ENCODE measurements at regions not wholly inside any gene's neighbourhood (a gene's known extent, or its start where the extent isn't known, plus 50 kb on each side); places are given as distances from the start of the nearest gene placed in this dataset.

DNA sequence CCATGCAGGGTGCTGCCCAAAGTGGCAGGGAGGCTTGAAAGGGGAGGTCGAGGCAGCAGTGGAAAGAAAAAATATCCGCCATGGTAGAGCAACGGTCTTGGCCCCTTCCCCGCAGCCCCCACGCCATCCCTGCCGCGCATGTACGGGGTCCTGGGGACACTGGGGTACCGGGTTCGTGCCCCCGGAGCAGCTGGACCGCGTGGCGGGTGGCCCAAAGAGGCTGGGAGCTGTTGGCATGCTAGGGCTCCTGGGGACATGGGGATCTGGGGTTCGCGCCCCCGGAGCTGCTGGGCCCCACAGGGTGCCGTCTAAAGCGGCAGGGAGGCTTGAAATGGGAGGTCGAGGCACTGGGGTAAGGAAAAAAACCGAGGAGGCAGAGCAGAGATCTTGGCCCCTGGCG is 316.5 kb downstream of the ALG10 start:
- DNase-seq (ENCODE audit: low read depth, low spot score) (no peak), FAIRE-seq (no peak)
- dilution Hi-C loops (cut with MboI; ENCODE audit: extremely low pct_ligation_motif_present, low sequenced_read_pairs) (no loop called here), intact Hi-C loops (cut with micrococcal nuclease) (no loop called here)
- Histone ChIP-seq H3K4me3 (replicated peaks in 1 of 3; ENCODE audit: insufficient read depth in 1 of 3, low read depth in 1 of 3, low read length in 3 of 3) (no peak overlapping the region), H2AFZ (ENCODE audit: low read depth, low read length) (no peak overlapping the region), H3K27me3 (ENCODE audit: control insufficient read depth in 2 of 2, insufficient read depth in 2 of 2, low read length in 2 of 2) (no peaks in the 10 kb centered on the region), H3K36me3 (ENCODE audit: control insufficient read depth in 2 of 2, extremely low read depth in 1 of 2, insufficient read depth in 2 of 2, low read length in 2 of 2) (no peaks in the 10 kb centered on the region), H3K79me2 (ENCODE audit: control insufficient read depth, insufficient read depth, low read length) (no peaks in the 10 kb centered on the region), H4K20me1 (replicated peaks; ENCODE audit: control insufficient read depth, extremely low read depth, insufficient read depth, low read length) (no peaks in the 10 kb centered on the region), H3K4me2 (ENCODE audit: insufficient read depth, low read length) (no peak overlapping the region), H3K9me1 (replicated peaks; ENCODE audit: control insufficient read depth, extremely low read depth, insufficient read depth, low read length) (no peaks in the 10 kb centered on the region), H3K27ac (ENCODE audit: insufficient read depth, low read depth, low read length) (no peak overlapping the region), H3K9ac (replicated peaks; ENCODE audit: extremely low read depth, insufficient read depth, low read length) (no peak overlapping the region), H3K9me3 (replicated peaks; ENCODE audit: control insufficient read depth, insufficient read depth, low read length) (peaks cover 3% of the 10 kb centered on the region), H3K4me1 (ENCODE audit: control insufficient read depth, extremely low read depth, insufficient read depth, low read length) (no peaks in the 10 kb centered on the region)
- ChIA-PET CTCF (no interaction called here), POLR2A (no interaction called here)
- TF ChIP-seq JUN (IDR thresholded peaks at IDR 0.05; ENCODE audit: borderline replicate concordance, insufficient read depth, insufficient read length, low read depth) (no peak), EZH2 (IDR thresholded peaks at IDR 0.05; ENCODE audit: borderline replicate concordance, low read depth, low read length, severe bottlenecking) (no peak), FOS (IDR thresholded peaks at IDR 0.05; ENCODE audit: borderline replicate concordance, insufficient read depth, low read length) (no peak), GATA2 (IDR thresholded peaks at IDR 0.05; ENCODE audit: insufficient read depth, insufficient read length, low read depth, low read length) (no peak), POLR2AphosphoS5 (IDR thresholded peaks at IDR 0.05; ENCODE audit: insufficient read depth, low read depth, low read length) (no peak), POLR2A (IDR thresholded peaks at IDR 0.05; ENCODE audit: low read depth, low read length) (no peak), MYC (IDR thresholded peaks at IDR 0.05; ENCODE audit: low read depth, low read length) (no peak)
- TF ChIP-seq, protein P1, sequence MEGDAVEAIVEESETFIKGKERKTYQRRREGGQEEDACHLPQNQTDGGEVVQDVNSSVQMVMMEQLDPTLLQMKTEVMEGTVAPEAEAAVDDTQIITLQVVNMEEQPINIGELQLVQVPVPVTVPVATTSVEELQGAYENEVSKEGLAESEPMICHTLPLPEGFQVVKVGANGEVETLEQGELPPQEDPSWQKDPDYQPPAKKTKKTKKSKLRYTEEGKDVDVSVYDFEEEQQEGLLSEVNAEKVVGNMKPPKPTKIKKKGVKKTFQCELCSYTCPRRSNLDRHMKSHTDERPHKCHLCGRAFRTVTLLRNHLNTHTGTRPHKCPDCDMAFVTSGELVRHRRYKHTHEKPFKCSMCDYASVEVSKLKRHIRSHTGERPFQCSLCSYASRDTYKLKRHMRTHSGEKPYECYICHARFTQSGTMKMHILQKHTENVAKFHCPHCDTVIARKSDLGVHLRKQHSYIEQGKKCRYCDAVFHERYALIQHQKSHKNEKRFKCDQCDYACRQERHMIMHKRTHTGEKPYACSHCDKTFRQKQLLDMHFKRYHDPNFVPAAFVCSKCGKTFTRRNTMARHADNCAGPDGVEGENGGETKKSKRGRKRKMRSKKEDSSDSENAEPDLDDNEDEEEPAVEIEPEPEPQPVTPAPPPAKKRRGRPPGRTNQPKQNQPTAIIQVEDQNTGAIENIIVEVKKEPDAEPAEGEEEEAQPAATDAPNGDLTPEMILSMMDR (IDR thresholded peaks at IDR 0.05; ENCODE audit: extremely low read depth in 1 of 2, insufficient read depth in 1 of 2, low read depth in 1 of 2, low read length in 2 of 2) = no peak
- TF ChIP-seq, protein P2, sequence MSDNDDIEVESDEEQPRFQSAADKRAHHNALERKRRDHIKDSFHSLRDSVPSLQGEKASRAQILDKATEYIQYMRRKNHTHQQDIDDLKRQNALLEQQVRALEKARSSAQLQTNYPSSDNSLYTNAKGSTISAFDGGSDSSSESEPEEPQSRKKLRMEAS (IDR thresholded peaks at IDR 0.05; ENCODE audit: insufficient read depth, insufficient read length) = no peak
- no TSS peak for BruUV-seq (replicated peaks)
